Fibroblast of mammary gland (primary cell): ENCODE measurements at regions not wholly inside any gene's neighbourhood (a gene's known extent, or its start where the extent isn't known, plus 50 kb on each side); places are given as distances from the start of the nearest gene placed in this dataset.

Experiments
- DNase-seq: peaks from one replicate; pipeline ENCODE4 v3.0.0-alpha.2; 2010; ENCODE audit warnings: low read depth
- H3K4me3 ChIP-seq: 2 replicates; pipeline ENCODE4 v1.5.1; 2011; ENCODE audit warnings: low read depth, mild to moderate bottlenecking, low read length, moderate library complexity; ENCODE audit not compliant: control insufficient read depth
- TF ChIP-seq, protein P1 (sequence below): conservative IDR thresholded peaks from 2 replicates; pipeline ENCODE4 v1.5.1; 2011; ENCODE audit warnings: low read depth, low read length, inconsistent platforms; ENCODE audit not compliant: control insufficient read depth, insufficient read depth

- peak; percentile 10 for DNase-seq
- no peak overlapping the region for H3K4me3 ChIP-seq
- TF ChIP-seq, protein P1, sequence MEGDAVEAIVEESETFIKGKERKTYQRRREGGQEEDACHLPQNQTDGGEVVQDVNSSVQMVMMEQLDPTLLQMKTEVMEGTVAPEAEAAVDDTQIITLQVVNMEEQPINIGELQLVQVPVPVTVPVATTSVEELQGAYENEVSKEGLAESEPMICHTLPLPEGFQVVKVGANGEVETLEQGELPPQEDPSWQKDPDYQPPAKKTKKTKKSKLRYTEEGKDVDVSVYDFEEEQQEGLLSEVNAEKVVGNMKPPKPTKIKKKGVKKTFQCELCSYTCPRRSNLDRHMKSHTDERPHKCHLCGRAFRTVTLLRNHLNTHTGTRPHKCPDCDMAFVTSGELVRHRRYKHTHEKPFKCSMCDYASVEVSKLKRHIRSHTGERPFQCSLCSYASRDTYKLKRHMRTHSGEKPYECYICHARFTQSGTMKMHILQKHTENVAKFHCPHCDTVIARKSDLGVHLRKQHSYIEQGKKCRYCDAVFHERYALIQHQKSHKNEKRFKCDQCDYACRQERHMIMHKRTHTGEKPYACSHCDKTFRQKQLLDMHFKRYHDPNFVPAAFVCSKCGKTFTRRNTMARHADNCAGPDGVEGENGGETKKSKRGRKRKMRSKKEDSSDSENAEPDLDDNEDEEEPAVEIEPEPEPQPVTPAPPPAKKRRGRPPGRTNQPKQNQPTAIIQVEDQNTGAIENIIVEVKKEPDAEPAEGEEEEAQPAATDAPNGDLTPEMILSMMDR, result no peak
Measured at GRCh38 chr12:24605466-24605865, 343.4 kb downstream of the BCAT1 start.

- DNase-seq, result no peak
- TF ChIP-seq, protein P1, result no peak
- H3K4me3 ChIP-seq, result no peak overlapping the region
Measured at GRCh38 chr12:24603371-24603770, 345.5 kb downstream of the BCAT1 start.

GRCh38 chr12:24600996-24601395 is 347.9 kb downstream of the BCAT1 start:
- peak; percentile 92 for DNase-seq
- H3K4me3 ChIP-seq, result no peak overlapping the region
- TF ChIP-seq, protein P1, result no peak

DNA sequence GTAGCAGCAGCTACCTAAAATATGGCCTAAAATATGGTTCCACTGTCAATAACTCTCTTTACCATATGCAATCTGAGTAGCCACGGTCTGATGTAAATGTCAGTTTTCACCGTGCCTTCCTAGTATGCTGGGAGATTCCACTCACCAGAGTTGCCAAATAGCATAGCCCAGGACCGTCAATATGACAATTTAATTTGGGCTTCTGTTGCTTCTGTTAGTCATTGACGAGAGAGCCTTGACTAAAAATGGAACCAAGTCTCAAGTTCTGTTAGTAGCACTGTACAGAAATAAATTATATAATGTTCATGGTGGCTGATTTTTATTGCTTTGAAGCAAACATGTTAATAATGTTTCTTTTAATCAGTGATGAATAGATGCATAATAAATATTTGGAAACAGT is 348.4 kb downstream of the BCAT1 start:
- TF ChIP-seq, protein P1, result no peak
- no peak overlapping the region for H3K4me3 ChIP-seq
- DNase-seq, result peak; percentile 40

GRCh38 chr12:24599736-24600135 is 349.2 kb downstream of the BCAT1 start:
- H3K4me3 ChIP-seq, result no peak overlapping the region
- DNase-seq, result no peak
- TF ChIP-seq, protein P1, result no peak

DNA sequence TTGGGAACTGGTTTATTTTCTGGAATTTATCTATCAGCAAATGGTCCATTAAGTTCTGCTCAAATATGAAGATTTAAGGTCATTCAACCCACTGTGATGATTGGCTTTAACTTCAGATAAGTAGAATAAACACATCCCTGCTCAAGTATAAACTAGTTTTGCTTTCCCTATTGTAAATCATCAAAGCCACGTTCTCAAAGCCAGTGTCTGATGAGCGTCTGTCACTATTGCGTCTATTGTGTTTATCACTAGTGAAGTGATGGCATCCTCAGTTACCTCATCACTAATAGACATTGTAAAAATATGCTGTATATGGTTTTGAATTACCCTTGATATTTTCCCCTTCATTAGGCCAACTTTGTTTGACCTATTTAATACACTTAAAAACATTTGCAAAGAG is 351.3 kb downstream of the BCAT1 start:
- no peak overlapping the region for H3K4me3 ChIP-seq
- TF ChIP-seq, protein P1, result no peak
- no peak for DNase-seq

DNA sequence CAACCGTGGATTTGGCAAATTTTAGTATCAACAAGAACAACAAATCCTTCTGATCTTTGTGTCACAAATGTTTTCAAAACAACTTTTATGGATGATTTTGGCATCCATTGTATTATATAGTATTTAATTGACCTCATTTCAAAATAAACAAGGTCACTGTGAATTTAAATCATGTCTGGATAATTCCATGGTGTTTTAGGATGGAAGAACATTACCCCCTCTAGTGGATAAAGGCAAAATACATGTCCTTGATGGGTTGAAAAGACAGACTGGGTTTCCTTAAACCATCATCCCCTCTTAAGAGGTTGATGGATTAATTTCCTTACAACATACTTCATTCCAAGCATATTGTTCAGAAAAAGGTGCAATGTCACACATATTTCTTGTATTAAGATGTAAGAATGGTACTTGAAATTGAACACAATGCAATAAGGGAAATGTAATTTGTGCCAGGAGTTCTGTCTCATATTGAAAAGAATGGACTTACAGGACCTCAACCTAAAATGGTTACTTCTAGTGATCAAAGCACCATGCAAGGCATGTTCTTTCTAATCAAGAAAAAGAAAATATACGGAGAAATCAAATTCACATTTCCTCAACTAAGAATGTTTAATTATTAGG is 352.0 kb downstream of the BCAT1 start:
- no peak overlapping the region for H3K4me3 ChIP-seq
- TF ChIP-seq, protein P1, result peak; percentile 79
- DNase-seq, result peak; percentile 71
